Fibroblast of skin of right biceps (primary cell): ENCODE measurements at regions not wholly inside any gene's neighbourhood (a gene's known extent, or its start where the extent isn't known, plus 50 kb on each side); places are given as distances from the start of the nearest gene placed in this dataset.
"Not testable (repeated sequence)": the region's sequence is repeated elsewhere in the genome, so short reads cannot be mapped to it uniquely, and the experiment has no call there.

Experiments
- DNase-seq: peaks from one replicate; pipeline ENCODE4 v3.0.0-alpha.2; 2013

DNA sequence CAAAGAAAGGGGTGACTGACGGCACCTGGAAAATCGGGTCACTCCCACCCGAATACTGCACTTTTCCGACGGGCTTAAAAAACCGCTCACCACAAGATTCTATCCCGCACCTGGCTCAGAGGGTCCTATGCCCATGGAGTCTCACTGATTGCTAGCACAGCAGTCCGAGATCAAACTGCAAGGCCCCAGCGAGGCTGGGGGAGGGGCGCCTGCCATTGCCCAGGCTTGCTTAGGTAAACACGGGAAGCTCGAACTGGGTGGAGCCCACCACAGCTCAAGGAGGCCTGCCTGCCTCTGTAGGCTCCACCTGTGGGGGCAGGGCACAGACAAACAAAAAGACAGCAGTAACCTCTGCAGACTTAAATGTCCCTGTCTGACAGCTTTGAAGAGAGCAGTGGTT is 327.0 kb upstream of the MEIS2 start:
- DNase-seq, result not testable (repeated sequence)

DNA sequence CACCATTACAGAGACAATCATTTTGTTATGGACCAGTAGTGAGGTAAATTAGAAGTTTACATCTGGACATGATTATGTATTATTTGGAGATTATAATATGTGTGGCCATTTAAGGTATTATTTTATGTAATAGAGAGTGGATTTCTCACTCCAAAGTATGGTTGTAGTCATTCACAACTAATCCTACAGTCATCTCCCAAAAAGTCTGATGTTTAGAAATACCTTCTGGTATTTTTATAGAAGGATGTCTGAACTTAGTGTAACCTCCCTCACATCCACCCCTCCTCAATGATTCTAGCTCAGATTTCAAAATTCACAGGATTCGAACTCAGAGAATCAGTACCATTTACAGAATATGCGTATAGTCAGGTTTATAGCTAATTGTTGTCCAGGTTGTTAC is 346.6 kb upstream of the MEIS2 start:
- DNase-seq, result peak; percentile 62

DNA sequence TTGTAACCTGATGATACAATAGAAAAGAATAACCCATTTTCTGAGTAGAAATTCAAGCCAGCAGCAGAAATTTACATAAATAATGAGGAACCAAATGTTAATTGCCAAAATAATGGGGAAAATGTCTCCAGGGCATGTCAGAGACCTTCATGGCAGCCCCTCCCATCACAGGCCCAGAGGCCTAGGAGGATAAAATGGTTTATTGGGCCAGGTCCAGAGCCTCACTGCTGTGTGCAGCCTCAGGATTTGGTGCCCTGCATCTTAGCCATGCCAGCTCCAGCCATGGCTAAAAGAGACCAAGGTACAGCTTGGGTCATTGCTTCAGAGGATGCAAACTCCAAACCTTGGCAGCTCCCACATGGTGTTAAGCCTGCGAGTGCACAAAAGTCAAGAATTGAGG is 352.1 kb upstream of the MEIS2 start:
- no peak for DNase-seq

DNA sequence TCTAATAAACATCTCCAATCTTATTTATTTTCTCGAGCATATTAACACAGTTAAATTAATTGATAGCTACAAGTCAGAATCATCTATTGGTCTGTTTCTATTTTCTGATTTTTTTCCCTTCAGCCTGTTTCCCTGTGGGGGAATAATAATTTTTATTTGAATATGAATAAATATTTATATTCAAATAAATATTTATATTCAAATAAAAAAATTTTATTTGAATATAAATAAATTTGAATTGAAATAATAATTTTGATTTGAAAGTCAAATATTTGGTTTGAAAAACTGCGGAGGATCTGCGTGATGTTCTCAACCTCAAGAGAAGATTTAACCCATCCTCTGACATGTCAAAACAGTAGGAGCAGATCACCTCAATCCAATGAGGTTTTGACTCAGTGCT is 380.1 kb upstream of the MEIS2 start:
- no peak for DNase-seq

DNA sequence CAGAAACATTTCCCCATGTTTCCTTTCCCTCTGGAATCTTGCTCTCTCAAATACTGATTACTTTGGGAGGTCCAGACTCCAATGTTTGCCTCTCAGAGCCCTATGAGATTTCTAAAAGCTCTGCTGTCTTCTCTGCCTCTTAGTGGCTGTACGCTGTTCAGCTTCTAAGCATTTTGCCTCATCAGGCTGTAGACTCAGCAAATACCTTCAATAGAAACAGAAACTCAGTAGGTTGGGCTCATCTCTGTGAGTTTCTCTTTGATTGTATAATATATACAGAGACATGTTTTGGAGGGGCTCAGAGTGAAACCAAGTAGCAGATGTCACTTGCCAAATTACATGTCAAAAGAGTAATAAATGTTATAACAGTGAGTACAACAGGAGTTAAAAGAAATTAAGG is 380.8 kb upstream of the MEIS2 start:
- no peak for DNase-seq

DNA sequence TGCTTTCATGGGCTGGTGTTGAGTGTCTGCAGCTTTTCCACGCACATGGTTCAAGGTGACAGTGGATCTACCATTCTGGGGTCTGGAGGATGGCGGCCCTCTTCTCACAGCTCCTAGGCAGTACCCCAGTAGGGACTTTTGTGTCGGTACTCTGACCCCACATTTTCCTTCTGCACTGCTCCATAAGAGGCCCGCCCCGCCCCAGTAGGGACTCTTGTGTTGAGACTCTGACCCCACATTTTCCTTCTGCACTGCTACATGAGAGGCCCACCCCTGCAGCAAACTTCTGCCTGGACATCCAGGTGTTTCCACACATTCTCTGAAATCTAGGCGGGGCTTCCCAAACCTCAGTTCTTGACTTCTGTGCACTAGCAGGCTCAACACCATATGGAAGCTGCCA is 383.4 kb upstream of the MEIS2 start:
- no peak for DNase-seq

DNA sequence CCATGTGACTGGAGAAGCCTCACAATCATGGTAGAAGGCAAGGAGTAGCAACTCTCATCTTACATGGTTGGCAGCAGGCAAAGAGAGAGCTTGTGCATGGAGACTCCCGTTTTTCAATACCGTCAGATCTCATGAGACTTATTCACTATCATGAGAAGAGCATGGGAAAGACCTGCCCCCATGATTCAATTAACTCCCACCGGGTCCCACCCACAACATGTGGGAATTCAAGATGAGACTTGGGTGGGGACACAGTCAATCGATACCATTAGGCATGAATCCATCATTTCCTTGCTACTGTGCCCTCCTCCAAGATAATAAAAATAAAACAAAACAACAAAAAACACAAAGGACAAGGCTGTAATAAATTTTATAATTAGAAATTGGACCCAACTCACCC is 384.7 kb upstream of the MEIS2 start:
- no peak for DNase-seq

DNA sequence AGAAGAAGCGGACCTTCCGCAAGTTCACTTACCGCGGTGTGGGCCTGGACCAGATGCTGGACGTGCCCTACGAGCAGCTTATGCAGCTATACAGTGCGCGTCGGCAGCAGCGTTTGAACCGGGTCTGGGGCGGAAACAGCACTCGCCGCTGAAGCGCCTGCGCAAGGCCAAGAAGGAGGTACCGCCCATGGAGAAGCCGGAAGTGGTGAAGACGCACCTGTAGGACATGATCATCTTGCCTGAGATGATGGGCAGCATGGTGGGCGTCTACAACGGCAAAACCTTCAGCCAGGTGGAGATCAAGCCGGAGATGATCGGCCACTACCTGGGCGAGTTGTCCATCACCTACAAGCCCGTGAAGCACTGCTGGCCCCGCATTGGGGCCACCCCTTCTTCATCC is 390.4 kb upstream of the MEIS2 start:
- no peak for DNase-seq

DNA sequence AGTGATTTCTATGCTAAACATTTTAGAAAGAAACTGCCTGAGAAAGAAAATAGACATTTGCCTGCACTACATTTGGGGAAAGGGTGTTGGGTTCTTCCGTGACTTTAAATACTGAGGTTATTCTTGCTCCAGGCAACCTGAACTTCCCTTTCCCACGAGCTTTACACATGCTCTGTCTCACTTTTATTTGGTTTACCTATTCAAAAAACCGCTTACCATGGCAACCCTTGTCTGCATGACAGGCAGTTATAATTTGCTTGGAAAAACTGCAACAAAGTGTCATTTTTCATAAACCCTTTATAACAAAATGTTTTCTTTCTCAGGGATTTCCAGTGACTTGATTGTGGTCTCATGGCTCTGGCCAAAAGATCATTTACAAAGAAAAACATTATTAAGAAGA is 416.3 kb upstream of the MEIS2 start:
- no peak for DNase-seq

DNA sequence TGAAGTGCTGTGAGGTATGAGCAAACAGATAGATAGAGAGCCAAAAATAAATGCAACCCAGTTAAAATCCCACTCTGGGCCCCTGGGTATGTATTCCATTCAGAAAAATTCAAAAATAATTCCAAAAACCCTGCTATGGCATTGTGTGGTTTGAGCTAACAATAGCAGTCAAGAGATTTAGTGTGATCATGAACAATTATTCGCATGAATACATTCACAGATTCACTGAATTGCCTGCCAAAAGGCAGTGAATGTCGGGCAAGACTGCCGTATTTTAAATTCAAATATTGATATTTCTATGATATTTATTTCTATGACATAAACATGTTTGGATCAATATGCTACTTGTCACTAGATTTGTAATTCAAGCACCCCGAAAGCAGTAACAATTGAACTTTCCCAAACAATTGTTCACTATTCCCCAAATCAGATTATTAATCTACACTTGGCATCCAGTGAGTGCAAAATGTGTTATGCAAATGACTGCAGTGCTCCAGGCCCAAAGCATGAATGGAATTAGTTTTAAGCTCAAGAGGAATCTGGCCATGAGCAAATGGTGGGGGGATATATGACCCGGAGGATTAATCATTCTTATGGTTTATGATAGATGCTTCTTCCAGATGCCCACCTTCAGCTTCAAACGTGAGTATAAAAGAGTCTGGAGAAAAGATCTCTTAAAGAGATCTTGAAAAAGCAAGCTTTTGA is 417.0 kb upstream of the MEIS2 start:
- peak; percentile 46 for DNase-seq

DNA sequence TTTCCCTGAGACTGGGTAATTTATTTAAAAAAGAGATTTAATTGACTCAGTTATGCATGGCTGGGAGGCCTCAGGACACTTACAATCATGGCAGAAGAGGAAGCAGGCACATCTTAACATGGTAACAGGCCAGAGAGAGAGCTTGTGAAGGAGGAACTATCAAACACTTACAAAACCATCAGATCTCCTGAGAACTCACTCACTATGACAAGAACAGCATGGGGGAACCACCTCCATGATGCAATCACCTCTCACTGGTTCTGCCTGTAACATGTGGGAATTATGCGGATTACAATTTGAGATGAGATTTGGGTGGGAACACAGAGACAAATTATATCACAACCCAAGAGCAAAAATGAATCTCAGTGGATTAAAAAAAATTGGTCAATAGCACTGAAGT is 416.0 kb upstream of the TMCO5A start:
- DNase-seq, result no peak

DNA sequence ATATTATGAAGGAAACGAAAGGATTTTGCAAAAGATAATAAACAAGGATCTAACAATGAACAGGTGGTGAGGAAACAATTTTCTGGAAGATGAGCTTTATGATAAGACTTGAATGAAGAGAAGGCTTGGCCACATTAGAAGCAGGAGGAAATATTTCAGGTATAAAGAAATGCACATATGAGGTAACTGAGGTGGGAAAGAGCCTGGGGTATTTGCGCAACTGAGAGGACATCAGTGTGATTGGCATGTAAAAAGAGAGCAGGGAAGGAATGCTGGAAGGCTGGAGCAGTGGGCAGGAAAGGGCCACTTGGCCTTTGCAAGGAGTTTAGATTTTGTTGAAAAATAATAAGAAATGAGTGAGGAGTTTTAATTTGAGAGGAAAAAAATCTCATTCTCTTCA is 414.4 kb upstream of the TMCO5A start:
- DNase-seq, result no peak

DNA sequence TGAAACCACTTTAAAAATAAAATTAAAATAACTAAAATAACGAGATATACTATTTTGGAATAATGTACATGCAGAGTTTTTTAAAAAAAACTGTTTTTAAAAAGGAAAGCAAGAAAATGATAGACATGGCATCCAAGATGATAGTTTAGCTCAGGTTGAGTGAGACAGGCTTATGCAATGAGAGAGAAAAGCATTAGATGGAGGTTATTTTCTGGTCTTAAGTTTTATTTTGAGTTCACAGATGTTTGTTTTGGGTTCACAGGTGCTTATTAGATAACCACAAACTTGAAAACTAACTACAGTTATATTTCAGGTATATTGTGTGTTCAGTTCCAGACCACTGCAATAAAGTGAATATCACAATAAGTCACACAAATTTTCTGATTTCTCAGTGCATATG is 413.6 kb upstream of the TMCO5A start:
- DNase-seq, result no peak

DNA sequence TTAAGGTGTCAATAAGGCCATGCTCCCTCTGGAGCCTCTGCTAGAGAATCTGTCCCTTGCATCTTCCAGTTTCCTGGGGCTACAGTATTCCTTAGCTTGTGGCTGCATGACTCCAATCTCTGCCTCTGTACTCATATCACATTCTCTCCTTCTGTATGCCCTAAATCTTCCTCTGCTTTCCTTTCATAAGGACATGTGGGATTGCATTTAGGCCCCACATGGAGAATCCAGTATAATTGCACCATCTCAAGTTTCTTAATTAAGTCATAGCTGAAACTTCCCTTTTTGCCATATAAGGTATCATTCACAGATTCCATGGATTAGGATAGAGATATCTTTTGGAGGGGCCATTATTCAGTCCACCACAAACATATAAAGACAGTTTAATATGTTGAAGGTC is 409.8 kb upstream of the TMCO5A start:
- peak; percentile 37 for DNase-seq

DNA sequence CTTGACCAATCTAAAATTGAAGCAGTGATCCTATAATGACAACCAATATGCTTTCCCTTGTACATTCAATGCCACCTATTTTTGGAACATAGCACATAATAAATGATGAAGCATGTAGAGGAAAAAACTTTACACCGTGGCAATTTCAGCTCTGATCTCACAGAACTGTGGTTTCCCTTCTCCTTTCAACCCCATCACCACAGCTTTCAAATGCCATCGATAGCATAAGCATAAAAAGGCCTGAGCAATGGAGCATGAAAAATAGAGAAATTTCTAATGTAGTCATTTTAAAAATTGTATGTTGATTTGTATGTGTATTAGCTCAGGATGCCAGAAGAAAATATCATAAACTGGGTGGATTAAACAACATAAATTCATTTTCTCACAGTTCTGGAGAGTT is 406.0 kb upstream of the TMCO5A start:
- no peak for DNase-seq

DNA sequence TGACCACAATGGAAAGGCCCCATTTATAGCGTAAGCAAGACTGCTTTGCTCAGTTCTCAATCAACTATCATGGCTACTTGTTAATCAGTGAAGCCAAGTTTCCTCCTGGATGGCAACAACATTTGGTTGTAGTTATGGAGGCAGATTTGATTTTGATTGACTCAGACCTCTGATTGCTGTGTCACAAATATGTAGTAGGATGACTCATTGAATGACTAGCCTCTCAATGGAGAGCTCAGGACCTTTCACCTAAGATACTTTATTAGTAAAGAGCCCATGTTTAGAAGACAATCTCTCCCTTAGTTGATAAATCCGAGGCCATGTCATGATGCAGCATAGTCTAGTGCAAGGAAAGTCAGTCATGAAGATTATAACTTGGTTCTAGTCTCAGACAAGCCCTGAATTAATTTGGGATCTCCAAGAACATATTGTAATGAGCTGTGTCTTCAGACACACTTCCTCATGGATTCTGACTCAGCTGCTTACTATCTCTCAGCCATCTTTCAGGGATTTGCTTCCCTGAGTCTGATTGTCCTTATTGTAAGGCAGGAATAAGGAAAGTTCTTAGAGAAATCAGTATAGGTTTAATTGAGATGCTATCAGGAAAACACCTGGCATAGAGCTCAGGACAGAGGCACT is 397.4 kb upstream of the TMCO5A start:
- DNase-seq, result peak; percentile 86

DNA sequence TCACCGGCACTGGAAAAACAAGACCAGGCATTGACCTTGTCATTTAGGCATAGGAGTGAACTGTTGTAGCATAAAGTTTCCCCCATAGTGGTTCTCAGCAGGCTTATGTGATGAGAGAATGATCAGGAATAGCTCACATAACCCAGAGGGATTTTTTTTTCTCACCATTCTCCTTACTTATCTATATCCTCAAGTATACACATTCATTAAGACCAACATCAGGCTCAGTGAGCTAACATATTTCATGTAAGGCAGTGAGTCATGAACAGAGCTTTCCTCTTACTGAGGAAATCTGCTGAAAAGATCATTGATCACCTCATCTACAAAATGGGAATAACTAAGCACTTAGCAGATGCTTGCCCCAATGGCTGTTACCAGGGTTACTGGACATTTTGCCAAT is 396.6 kb upstream of the TMCO5A start:
- DNase-seq, result peak; percentile 85

DNA sequence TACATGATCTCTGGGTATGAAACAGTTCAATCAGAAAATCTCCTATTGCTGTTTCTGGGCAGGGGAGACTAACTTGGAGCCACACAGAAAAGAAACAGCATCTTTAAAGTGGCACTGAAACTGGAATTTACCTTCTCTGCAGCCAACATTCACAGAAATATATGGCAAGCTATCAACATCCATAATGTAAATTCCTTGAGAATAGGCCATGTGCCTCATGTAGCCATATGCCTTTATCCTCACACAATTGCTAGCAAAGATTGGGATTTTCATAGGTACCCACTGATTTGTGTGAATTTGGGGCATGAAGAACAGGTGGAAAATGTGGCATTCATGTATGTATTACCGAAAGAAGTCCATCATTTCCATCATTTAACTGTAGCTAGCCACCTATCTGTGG is 386.3 kb upstream of the TMCO5A start:
- no peak for DNase-seq

DNA sequence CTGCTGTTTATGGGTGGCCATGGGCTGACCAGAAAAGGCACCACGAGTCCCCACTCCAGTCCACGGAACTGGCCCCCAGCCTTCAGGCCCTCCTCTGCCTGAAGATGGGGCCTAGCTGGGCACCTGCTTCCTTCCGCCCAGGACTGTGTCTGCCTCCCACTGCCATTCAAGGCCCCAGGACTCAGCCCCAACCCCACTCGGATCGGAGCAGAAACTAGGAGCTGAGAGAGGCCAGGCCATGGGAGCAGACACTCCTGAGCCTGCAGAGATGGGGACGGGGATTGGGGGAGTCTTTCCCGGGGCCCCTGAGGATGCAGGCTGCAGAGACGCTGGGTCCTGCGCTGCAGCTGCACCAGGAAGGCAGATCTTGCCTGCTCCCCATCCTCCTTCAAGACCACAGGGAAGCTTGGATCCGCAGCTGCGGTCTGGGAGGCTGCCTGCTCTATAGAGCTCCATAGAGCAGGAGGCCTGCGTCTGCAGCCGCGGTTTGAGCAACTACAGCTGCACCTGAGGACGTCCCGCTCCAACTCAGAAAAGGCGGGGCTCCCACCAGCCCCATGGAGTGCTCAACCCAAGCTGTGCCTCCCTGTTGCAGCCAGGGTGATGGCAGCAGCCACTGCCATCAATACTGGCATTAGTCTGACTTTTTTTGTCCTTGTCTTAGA is 383.9 kb upstream of the TMCO5A start:
- DNase-seq, result no peak

DNA sequence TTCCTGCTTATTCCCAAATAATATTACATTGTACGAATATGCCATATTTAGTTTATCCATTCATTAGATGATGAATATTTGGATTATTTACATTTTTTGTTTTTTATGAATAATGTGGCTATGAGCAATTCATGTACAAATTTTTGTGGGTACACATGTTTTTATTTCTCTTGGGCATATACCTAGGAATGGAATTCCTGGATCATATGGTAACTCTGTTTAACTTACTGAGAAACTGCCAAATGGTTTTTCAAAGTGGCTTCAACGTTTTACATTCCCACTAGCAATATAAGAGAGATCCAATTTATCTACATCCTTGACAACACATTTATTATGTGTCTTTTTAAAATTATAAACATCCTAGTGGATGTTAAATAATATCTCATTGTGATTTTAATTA is 362.0 kb upstream of the TMCO5A start:
- DNase-seq, result peak; percentile 33

DNA sequence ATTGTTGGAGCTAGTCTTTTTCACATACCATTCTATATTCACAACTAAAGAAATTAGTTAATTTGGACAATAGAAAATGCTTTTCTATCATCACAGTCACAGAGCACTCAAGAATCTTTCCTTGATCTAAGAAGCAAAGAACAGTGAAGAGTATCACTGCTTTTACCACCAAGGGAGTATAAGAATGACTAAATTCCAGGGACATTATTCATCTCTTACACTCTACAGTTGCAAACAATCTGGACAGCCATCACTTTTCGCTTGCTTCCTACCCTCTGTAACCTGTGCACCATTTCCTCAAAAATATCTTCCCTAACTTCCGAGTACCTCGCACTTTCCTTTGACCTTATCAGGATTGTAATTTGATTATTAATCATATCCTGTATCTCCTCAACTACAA is 359.5 kb upstream of the TMCO5A start:
- peak; percentile 50 for DNase-seq

DNA sequence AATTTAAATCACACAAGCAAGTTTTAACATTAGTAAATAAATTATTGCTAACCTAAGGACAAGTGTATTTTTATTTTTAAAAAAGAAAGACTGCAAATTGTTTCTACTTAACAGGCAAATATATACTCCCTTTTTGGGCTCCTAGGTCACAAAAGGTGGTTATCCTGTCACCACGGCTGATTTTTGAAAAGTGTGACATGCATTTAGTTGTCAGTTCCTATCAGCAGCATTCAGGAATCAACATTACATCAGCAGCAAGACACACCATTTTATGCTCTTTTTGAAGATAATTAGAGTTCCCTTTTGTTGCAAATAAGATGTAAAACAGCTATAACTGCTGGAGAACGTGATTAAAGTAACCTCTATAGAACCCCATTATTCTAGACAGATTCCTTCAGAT is 357.5 kb upstream of the TMCO5A start:
- DNase-seq, result no peak

DNA sequence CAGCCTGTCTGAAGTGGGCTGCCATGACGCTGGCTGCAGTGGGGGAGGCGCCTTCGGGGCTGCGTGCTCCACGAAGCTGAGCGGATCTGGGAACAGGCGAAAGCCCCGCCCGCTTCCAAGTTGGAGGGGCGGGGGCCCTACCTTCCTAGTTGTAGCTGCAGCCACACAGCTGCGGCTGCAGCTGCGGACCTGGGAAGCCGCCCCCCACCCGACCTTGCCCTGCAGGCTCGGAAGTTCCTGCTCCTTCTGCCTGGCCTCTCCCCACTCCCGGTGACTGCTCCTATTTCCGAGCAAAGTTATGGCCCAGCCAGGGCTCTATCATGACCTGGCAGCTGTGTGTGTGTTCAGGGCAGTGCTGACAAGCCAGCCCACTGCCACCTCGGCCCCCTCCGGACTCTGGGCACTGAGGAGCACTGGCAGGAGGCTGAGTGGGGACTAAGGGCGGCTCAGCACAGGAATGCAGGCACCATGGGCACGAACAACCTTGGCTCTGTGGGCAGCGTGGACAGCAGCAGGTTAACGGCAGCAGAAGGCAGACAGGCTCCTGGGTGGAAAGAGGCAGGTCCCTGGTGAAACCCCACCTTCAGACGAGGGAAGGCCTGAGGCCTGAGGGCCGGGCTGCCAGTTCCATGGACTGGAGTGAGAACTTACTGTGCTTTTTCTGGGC is 352.4 kb upstream of the TMCO5A start:
- DNase-seq, result no peak

DNA sequence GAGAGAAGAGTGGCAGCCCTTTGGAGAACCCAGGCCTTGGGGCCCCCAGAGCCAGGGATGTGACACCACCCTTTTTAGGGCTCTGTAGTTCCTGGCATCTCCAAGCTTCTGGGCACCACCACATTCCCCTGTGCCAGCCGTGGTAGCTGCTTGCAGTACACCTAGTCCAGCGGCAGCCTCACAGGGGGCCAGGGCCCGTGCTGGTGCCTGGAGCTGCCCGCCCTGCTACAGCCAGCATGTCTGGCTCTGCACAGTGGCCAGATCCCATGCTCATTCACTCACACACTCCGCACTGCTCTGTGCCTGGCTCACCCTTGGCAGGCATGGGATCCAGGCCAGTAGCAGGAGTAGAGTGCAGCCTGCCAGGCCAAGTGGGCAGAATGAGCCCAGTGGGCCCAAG is 351.6 kb upstream of the TMCO5A start:
- DNase-seq, result no peak
